Activated CD8-positive, alpha-beta T cell treated with anti-CD3 and anti-CD28 coated beads for 36 hours (primary cell): ENCODE measurements at regions not wholly inside any gene's neighbourhood (a gene's known extent, or its start where the extent isn't known, plus 50 kb on each side); places are given as distances from the start of the nearest gene placed in this dataset.

Experiments used
- ATAC-seq: fragments of 200-7000 bp; cut with Tn5 transposase; one replicate; pipeline ENCODE4 v1.10.0; 2021; ENCODE audit warnings: mild to moderate bottlenecking, moderate library complexity
- CTCF ChIA-PET: fragments of 350-600 bp; sonication (Branson Sonifier 250); formaldehyde crosslinking; loops from one replicate; lab custom pipeline; 2021; ENCODE audit warnings: antibody characterized with exemption; lab: Charles Lee
- POLR2A ChIA-PET: fragments of 350-600 bp; sonication (Branson Sonifier 250); formaldehyde crosslinking; loops from one replicate; lab custom pipeline; 2021; ENCODE audit warnings: antibody characterized with exemption; lab: Charles Lee
- DNase-seq: peaks from one replicate; pipeline ENCODE4 v3.0.0-alpha.2; 2020
- H3K27ac Mint-ChIP-seq: one replicate; pipeline ENCODE4 v1.8.0; 2021; ENCODE audit warnings: mild to moderate bottlenecking, mixed read lengths
- H3K27me3 Mint-ChIP-seq: one replicate; pipeline ENCODE4 v1.8.0; 2021; ENCODE audit warnings: mixed read lengths
- H3K36me3 Mint-ChIP-seq: one replicate; pipeline ENCODE4 v1.8.0; 2021; ENCODE audit warnings: low read depth, mixed read lengths
- H3K4me1 Mint-ChIP-seq: one replicate; pipeline ENCODE4 v1.8.0; 2021; ENCODE audit warnings: low read depth, mixed read lengths
- H3K4me3 Mint-ChIP-seq: one replicate; pipeline ENCODE4 v1.8.0; 2021; ENCODE audit warnings: mild to moderate bottlenecking, moderate library complexity, mixed read lengths
- H3K9me3 Mint-ChIP-seq: one replicate; pipeline ENCODE4 v1.8.0; 2021; ENCODE audit warnings: mixed read lengths
- CTCF ChIP-seq: fragments of 200-600 bp; IDR thresholded peaks from one replicate; pipeline ENCODE4 v1.8.0; 2022; ENCODE audit warnings: antibody characterized with exemption, mild to moderate bottlenecking
- intact Hi-C: fragments of 100-400 bp; cut with micrococcal nuclease; formaldehyde crosslinking; loops from one replicate; pipeline ENCODE4 v1.10.0; 2022

- CTCF ChIA-PET: no interaction called here
- no peak overlapping the region for H3K27ac Mint-ChIP-seq
- no peak for TF ChIP-seq CTCF
- no peaks in the 10 kb centered on the region for H3K4me1 Mint-ChIP-seq
- H3K4me3 Mint-ChIP-seq: no peak overlapping the region
- H3K36me3 Mint-ChIP-seq: no peaks in the 10 kb centered on the region
- no peaks in the 10 kb centered on the region for H3K27me3 Mint-ChIP-seq
- intact Hi-C loops: no loop called here
- POLR2A ChIA-PET: no interaction called here
- no peaks in the 10 kb centered on the region for H3K9me3 Mint-ChIP-seq
- ATAC-seq: no peak
- no peak for DNase-seq
Observed at GRCh38 chr2:238505892-238506280, 79.2 kb downstream of the ASB1 start.

GRCh38 chr2:238506371-238507068 is 79.8 kb downstream of the ASB1 start:
- POLR2A ChIA-PET: no interaction called here
- H3K9me3 Mint-ChIP-seq: no peaks in the 10 kb centered on the region

GRCh38 chr2:238507836-238508235 is 81.1 kb downstream of the ASB1 start:
- H3K4me1 Mint-ChIP-seq: no peaks in the 10 kb centered on the region
- H3K27me3 Mint-ChIP-seq: no peaks in the 10 kb centered on the region
- intact Hi-C loops: no loop called here
- no peak for TF ChIP-seq CTCF
- H3K27ac Mint-ChIP-seq: no peak overlapping the region
- ATAC-seq: no peak
- H3K36me3 Mint-ChIP-seq: no peaks in the 10 kb centered on the region
- no peaks in the 10 kb centered on the region for H3K9me3 Mint-ChIP-seq
- no peak for DNase-seq
- H3K4me3 Mint-ChIP-seq: no peak overlapping the region
- CTCF ChIA-PET: no interaction called here
- POLR2A ChIA-PET: no interaction called here

More at GRCh38 chr2:238506371-238507068, 79.8 kb downstream of the ASB1 start:
- no peak for DNase-seq
- Mint-ChIP-seq H3K27me3 (no peaks in the 10 kb centered on the region), H3K27ac (no peak overlapping the region), H3K4me3 (no peak overlapping the region), H3K4me1 (no peaks in the 10 kb centered on the region), H3K36me3 (no peaks in the 10 kb centered on the region)
- intact Hi-C loops: no loop called here
- ATAC-seq: no peak
- CTCF ChIA-PET: no interaction called here
- no peak for TF ChIP-seq CTCF

- H3K9me3 Mint-ChIP-seq: no peaks in the 10 kb centered on the region
- ChIA-PET POLR2A (no interaction called here), CTCF (no interaction called here)
- no peaks in the 10 kb centered on the region for H3K27me3 Mint-ChIP-seq
- no peak for TF ChIP-seq CTCF
- H3K4me3 Mint-ChIP-seq: no peak overlapping the region
- intact Hi-C loops: no loop called here
- H3K27ac Mint-ChIP-seq: no peak overlapping the region
- no peaks in the 10 kb centered on the region for H3K4me1 Mint-ChIP-seq
- ATAC-seq (no peak), DNase-seq (no peak)
- H3K36me3 Mint-ChIP-seq: no peaks in the 10 kb centered on the region
Observed at GRCh38 chr2:238509151-238509835, 82.6 kb downstream of the ASB1 start.

GRCh38 chr2:238509903-238510302 is 83.2 kb downstream of the ASB1 start:
- POLR2A ChIA-PET: no interaction called here
- H3K4me1 Mint-ChIP-seq: no peaks in the 10 kb centered on the region
- H3K9me3 Mint-ChIP-seq: no peaks in the 10 kb centered on the region
- intact Hi-C loops: no loop called here
- no peak overlapping the region for H3K4me3 Mint-ChIP-seq
- no peaks in the 10 kb centered on the region for H3K36me3 Mint-ChIP-seq
- H3K27ac Mint-ChIP-seq: no peak overlapping the region
- CTCF ChIA-PET: no interaction called here
- TF ChIP-seq CTCF: no peak
- no peak for ATAC-seq
- H3K27me3 Mint-ChIP-seq: no peaks in the 10 kb centered on the region
- DNase-seq: no peak
